ENCODE measurements at regions not wholly inside any gene's neighbourhood (a gene's known extent, or its start where the extent isn't known, plus 50 kb on each side); places are given as distances from the start of the nearest gene placed in this dataset.

- H3K4me3 ChIP-seq (ENCODE audit: insufficient read depth, low read depth, low read length): no peak overlapping the region
- ChIA-PET POLR2A (ENCODE audit: unreplicated experiment) (no interaction called here), CTCF (no interaction called here)
- H3K9ac ChIP-seq (ENCODE audit: low read depth, low read length): no peak overlapping the region
- ATAC-seq (ENCODE audit: low read depth) (no peak), DNase-seq (no peak)
- no TSS peak for BruUV-seq (replicated peaks)
- H3K9me1 ChIP-seq (ENCODE audit: insufficient read depth, low read length): no peaks in the 10 kb centered on the region
- no peak overlapping the region for H2BK120ac ChIP-seq (ENCODE audit: low read depth, low read length)
- no peak overlapping the region for H3K4ac ChIP-seq (ENCODE audit: low read depth, low read length)
- no peak overlapping the region for H3K4me2 ChIP-seq (ENCODE audit: low read depth, low read length)
- no peak overlapping the region for H3K56ac ChIP-seq (ENCODE audit: extremely low read depth, insufficient read depth, low read length)
- no peak overlapping the region for H4K5ac ChIP-seq (ENCODE audit: low read depth, low read length)
- H2BK15ac ChIP-seq (ENCODE audit: low read depth, low read length): no peak overlapping the region
- no peak overlapping the region for H3K23ac ChIP-seq (ENCODE audit: low read depth, low read length)
- H2BK20ac ChIP-seq (ENCODE audit: low read depth, low read length): no peak overlapping the region
- intact Hi-C loops (cut with micrococcal nuclease): no loop called here
- H2AK5ac ChIP-seq (ENCODE audit: low read depth, low read length): no peak overlapping the region
- dilution Hi-C loops (cut with HindIII; ENCODE audit: low sequenced_read_pairs, unreplicated experiment): no loop called here
- H3K27ac ChIP-seq (ENCODE audit: insufficient read depth, low read length): no peak overlapping the region
- H3K14ac ChIP-seq (replicated peaks; ENCODE audit: low read depth, low read length): no peak overlapping the region
- H3K9me3 ChIP-seq (ENCODE audit: control insufficient read depth, insufficient read depth, low read length): peaks cover 2% of the 10 kb centered on the region; the same call in 1 of the 2 replicates
- H4K8ac ChIP-seq (ENCODE audit: low read depth in 2 of 2, low read length in 2 of 2): no peak overlapping the region
- no peak overlapping the region for H2AFZ ChIP-seq (replicated peaks; ENCODE audit: low read length, poor library complexity)
- no peaks in the 10 kb centered on the region for H3K79me1 ChIP-seq (ENCODE audit: low read depth in 1 of 2, low read length in 2 of 2)
- H3K27me3 ChIP-seq (ENCODE audit: control insufficient read depth, insufficient read depth, low read length): no peaks in the 10 kb centered on the region
- no peak overlapping the region for H3K18ac ChIP-seq (ENCODE audit: low read depth, low read length)
- no peak overlapping the region for H2BK5ac ChIP-seq (ENCODE audit: low read depth, low read length, poor library complexity, severe bottlenecking)
- H4K20me1 ChIP-seq (ENCODE audit: insufficient read depth, low read length): no peaks in the 10 kb centered on the region
- no CpG with 5 or more reads among the region's 6 CpGs for WGBS, 2 experiments (ENCODE audit: extremely low coverage in 2 of 2, insufficient read length in 1 of 2)
- no peaks in the 10 kb centered on the region for H3K4me1 ChIP-seq (ENCODE audit: control insufficient read depth, insufficient read depth, low read length)
- no peaks in the 10 kb centered on the region for H3K36me3 ChIP-seq (ENCODE audit: control insufficient read depth, insufficient read depth, low read length)
- H2AK9ac ChIP-seq (replicated peaks; ENCODE audit: low read depth, low read length, poor library complexity): no peak overlapping the region
- no peak for TF ChIP-seq POLR2A (IDR thresholded peaks at IDR 0.05; ENCODE audit: low read depth, low read length)
- no peak for TF ChIP-seq MAZ (IDR thresholded peaks at IDR 0.05; ENCODE audit: borderline replicate concordance, low read depth, low read length)
- in situ Hi-C loops (cut with MboI; ENCODE audit: low sequenced_read_pairs): no loop called here
- no peak overlapping the region for H4K91ac ChIP-seq (ENCODE audit: insufficient read depth, low read depth, low read length)
These were observed 109.9 kb downstream of the AIPL1 start for GRCh38 chr17:6325051-6325450.

Measured in IMR-90 (cell line).